Mucosa of descending colon (tissue), 3 donors: ENCODE measurements at regions not wholly inside any gene's neighbourhood (a gene's known extent, or its start where the extent isn't known, plus 50 kb on each side); places are given as distances from the start of the nearest gene placed in this dataset.
"Not testable (repeated sequence)": the region's sequence is repeated elsewhere in the genome, so short reads cannot be mapped to it uniquely, and the experiment has no call there.

Experiments used
- ATAC-seq: fragments of 200-7000 bp; cut with Tn5 transposase; one replicate; pipeline ENCODE4 v1.9.1; 2020; ENCODE audit warnings: mild to moderate bottlenecking, moderate library complexity
- DNase-seq, 3 donors: peaks; one replicate each; pipeline ENCODE4 v3.0.0-alpha.2; 2020
- H3K36me3 ChIP-seq: fragments of 200-600 bp; one replicate; pipeline ENCODE4 v1.8.0; 2021; ENCODE audit warnings: low read depth, mild to moderate bottlenecking
- H3K4me1 ChIP-seq: fragments of 200-600 bp; one replicate; pipeline ENCODE4 v1.8.0; 2021; ENCODE audit warnings: low read depth, mild to moderate bottlenecking
- H3K4me3 ChIP-seq: fragments of 200-600 bp; one replicate; pipeline ENCODE4 v1.8.0; 2021; ENCODE audit warnings: mild to moderate bottlenecking
- H3K9me3 ChIP-seq: fragments of 200-600 bp; one replicate; pipeline ENCODE4 v1.8.0; 2021; ENCODE audit warnings: mild to moderate bottlenecking
- intact Hi-C, 2 donors: fragments of 100-400 bp; cut with DNase I in 1 of 2; cut with micrococcal nuclease in 1 of 2; formaldehyde crosslinking; loops; one replicate each; pipeline versions ENCODE4 v1.11.0 to v1.11.1; 2022; cut with DNase I, micrococcal nuclease
- TF ChIP-seq, protein P1 (sequence below): fragments of 200-600 bp; IDR thresholded peaks from one replicate; pipeline ENCODE4 v1.8.0; 2022; ENCODE audit warnings: antibody characterized with exemption, mild to moderate bottlenecking
- donor health status: DM: no; HTN: no; CAD: no; lungs with moderate emphysema.
- donor health status: DM: no; HTN: no; CAD: no.
- donor health status: DM: no; HTN: yes; CAD: no.

DNA sequence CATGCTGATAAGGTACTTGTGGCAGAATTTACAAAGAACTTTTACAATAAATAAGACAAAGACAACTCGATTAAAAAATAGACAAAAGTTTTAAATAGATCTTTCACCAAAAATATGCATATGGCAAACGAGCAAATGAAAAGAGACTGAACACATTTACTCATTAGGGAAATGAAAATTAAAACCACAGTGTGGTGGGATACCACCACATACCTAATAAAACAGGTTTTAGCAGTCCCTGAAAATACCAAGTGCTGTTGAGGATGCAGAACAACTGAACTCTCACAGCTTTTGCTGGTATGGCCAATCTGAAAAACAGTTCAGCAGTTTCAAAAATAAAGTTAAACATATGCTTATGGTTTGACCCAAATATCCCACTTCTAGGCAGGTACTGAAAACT lies 205.4 kb upstream of the ADO start:
- intact Hi-C loops: loop anchor here (10.0 kb wide), 2 partner anchors 216 to 556 kb away; partner anchors contain the start of gene EGR2 (in 1 of the 2)
- TF ChIP-seq, protein P1, sequence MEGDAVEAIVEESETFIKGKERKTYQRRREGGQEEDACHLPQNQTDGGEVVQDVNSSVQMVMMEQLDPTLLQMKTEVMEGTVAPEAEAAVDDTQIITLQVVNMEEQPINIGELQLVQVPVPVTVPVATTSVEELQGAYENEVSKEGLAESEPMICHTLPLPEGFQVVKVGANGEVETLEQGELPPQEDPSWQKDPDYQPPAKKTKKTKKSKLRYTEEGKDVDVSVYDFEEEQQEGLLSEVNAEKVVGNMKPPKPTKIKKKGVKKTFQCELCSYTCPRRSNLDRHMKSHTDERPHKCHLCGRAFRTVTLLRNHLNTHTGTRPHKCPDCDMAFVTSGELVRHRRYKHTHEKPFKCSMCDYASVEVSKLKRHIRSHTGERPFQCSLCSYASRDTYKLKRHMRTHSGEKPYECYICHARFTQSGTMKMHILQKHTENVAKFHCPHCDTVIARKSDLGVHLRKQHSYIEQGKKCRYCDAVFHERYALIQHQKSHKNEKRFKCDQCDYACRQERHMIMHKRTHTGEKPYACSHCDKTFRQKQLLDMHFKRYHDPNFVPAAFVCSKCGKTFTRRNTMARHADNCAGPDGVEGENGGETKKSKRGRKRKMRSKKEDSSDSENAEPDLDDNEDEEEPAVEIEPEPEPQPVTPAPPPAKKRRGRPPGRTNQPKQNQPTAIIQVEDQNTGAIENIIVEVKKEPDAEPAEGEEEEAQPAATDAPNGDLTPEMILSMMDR: no peak
- Histone ChIP-seq H3K36me3 (no peaks in the 10 kb centered on the region), H3K9me3 (no peaks in the 10 kb centered on the region), H3K4me1 (no peaks in the 10 kb centered on the region), H3K4me3 (no peak overlapping the region)
- no peak for DNase-seq
- ATAC-seq: no peak

DNA sequence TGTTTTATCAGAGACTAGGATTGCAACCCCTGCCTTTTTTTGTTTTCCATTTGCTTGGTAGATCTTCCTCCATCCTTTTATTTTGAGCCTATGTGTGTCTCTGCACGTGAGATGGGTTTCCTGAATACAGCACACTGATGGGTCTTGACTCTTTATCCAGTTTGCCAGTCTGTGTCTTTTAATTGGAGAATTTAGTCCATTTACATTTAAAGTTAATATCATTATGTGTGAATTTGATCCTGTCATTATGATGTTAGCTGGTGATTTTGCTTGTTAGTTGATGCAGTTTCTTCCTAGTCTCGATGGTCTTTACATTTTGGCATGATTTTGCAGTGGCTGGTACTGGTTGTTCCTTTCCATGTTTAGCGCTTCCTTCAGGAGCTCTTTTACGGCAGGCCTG lies 198.0 kb upstream of the ADO start:
- ATAC-seq, H3K4me3 ChIP-seq, H3K36me3 ChIP-seq, intact Hi-C loops, H3K4me1 ChIP-seq, DNase-seq, H3K9me3 ChIP-seq: not testable (repeated sequence)

DNA sequence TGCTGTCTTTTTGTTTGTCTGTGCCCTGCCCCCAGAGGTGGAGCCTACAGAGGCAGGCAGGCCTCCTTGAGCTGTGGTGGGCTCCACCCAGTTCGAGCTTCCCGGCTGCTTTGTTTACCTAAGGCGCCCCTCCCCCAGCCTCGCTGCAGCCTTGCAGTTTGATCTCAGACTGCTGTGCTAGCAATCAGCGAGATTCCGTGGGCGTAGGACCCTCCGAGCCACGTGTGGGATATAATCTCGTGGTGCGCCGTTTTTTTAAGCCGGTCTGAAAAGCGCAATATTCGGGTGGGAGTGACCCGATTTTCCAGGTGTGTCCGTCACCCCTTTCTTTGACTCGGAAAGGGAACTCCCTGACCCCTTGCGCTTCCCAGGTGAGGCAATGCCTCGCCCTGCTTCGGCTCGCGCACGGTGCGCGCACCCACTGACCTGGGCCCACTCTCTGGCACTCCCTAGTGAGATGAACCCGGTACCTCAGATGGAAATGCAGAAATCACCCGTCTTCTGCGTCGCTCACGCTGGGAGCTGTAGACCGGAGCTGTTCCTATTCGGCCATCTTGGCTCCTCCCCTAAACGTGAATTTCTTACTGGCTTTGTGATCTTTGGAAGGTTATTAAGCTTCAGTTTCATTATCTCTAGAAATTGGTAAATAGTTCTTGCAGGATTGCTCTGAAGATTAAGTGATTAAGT lies 196.2 kb upstream of the ADO start:
- H3K9me3 ChIP-seq, H3K4me1 ChIP-seq, H3K36me3 ChIP-seq, H3K4me3 ChIP-seq, intact Hi-C loops: not testable (repeated sequence)
- ATAC-seq: peak; percentile 53
- peak in 2 of 3 donors; percentile 49 for DNase-seq

DNA sequence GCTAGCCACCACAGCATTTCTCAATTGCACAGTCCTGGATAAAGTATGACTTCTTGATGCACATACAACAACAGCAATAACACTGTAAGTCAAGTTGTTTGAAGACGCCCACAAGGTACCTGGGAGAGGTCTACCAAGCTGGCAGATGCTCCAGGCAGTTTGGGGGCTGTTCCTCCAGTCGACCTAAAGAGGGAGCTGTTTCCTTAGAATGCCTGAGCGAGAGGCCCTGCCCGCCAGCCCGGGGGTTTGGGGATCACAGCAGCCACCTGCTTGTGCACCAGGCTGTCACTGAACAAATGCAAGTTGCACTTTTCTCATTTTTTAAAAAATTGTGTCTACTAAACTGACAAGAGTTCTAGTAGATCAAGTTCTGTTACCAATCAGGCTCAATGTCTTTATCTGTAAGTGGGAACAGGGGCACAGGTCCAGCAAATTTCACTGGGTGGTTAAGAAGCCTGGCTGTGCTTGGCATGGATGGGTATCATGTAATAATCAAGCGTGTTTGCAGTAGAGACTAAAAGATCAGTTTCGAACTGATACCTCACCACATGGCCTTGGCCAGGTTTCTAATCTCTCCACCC lies 193.8 kb upstream of the ADO start:
- Histone ChIP-seq H3K4me3 (no peak overlapping the region), H3K36me3 (no peaks in the 10 kb centered on the region), H3K4me1 (no peaks in the 10 kb centered on the region), H3K9me3 (no peaks in the 10 kb centered on the region)
- intact Hi-C loops: no loop called here
- DNase-seq: peak; percentile 49 to 63 (median 52)
- ATAC-seq: peak; percentile 79
- TF ChIP-seq, protein P1: peak; percentile 30

DNA sequence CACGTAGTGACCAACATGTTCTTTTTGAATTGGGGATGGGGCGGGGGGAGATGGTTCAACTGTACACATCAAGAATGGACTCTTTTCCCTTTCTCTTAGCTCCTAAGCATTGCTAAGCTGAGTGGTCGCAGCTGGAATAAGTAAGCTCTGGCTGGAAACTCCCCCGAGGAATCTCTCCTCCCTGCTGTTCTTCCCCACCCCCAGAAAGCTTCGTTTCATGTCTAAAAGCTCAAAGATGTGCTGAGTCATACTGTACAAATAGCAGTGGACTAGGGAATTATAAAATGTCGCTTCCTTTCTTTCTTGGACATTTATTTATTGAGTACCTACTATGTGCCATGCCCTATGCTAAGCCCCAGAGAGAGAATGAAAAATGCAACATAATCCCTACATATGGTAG lies 191.1 kb upstream of the ADO start:
- Histone ChIP-seq H3K4me1 (no peaks in the 10 kb centered on the region), H3K9me3 (no peaks in the 10 kb centered on the region), H3K4me3 (no peak overlapping the region), H3K36me3 (no peaks in the 10 kb centered on the region)
- intact Hi-C loops: no loop called here
- no peak for ATAC-seq
- TF ChIP-seq, protein P1: no peak
- DNase-seq: no peak

DNA sequence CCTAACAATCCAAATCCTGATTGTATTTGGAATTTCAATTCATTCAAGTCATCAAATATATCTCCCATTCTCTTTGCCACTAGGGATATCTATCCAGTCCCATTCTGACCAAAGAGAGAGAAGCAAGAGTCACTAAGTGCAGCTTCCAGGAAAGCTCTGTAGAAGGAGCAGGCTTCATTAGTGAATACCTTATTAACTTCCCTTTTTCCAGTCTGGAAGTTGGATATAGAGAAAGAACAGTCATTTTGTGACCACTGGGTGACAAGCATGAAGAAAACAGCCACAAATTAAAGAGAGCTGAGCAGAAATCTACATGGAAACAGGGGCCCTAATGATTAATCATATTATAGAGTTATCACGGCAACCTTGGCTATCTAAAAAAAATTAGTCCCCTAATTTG lies 190.7 kb upstream of the ADO start:
- intact Hi-C loops: no loop called here
- no peak for ATAC-seq
- no peak overlapping the region for H3K4me3 ChIP-seq

More for the DNA sequence above, 190.7 kb upstream of the ADO start:
- TF ChIP-seq, protein P1: no peak
- H3K36me3 ChIP-seq: no peaks in the 10 kb centered on the region
- DNase-seq: no peak
- H3K9me3 ChIP-seq: no peaks in the 10 kb centered on the region
- no peaks in the 10 kb centered on the region for H3K4me1 ChIP-seq
